ENCODE measurements at regions not wholly inside any gene's neighbourhood (a gene's known extent, or its start where the extent isn't known, plus 50 kb on each side); places are given as distances from the start of the nearest gene placed in this dataset.
A peak's percentile ranks its signal among the peaks of the same experiment; 100 is the strongest.

GRCh38 chr3:194279101-194279500, 72.0 kb downstream of the CPN2 start:
- Mint-ChIP-seq H3K4me1 (peaks cover 31 to 37% of the 10 kb centered on the region in 2 experiments), H3K9me3 (peaks cover 10 to 15% of the 10 kb centered on the region in 2 experiments), H3K27me3 (ENCODE audit: low read depth) (peaks cover 29% of the 10 kb centered on the region), H3K27ac (no peak overlapping the region), H3K36me3 (ENCODE audit: insufficient read depth in 1 of 3, low read depth in 3 of 3) (peaks cover 3 to 18% (median 8%) of the 10 kb centered on the region in 3 experiments), H3K4me3 (no peak overlapping the region)
- no peak overlapping the region for H3K4me2 ChIP-seq (ENCODE audit: insufficient read depth, insufficient read length, low read length)
- no peaks in the 10 kb centered on the region for H4K20me1 ChIP-seq (ENCODE audit: control insufficient read depth, insufficient read depth, insufficient read length)
- H3K9ac ChIP-seq (ENCODE audit: extremely low read depth, insufficient read length, low read length): no peak overlapping the region
- no peak overlapping the region for H3K4ac ChIP-seq (ENCODE audit: low read depth, low read length)
- no peak overlapping the region for H3K27ac ChIP-seq (ENCODE audit: insufficient read length, low read depth, low read length)
- TF ChIP-seq CTCF (conservative IDR thresholded peaks at IDR 0.05): no peak
- H3K23me2 ChIP-seq (ENCODE audit: insufficient read length, low read depth, low read length, poor library complexity, severe bottlenecking): no peaks in the 10 kb centered on the region
- no peak overlapping the region for H2BK20ac ChIP-seq (ENCODE audit: low read depth, low read length, poor library complexity, severe bottlenecking)
- H3K9me3 ChIP-seq (ENCODE audit: control insufficient read depth, low read depth, low read length): no peaks in the 10 kb centered on the region
- H2BK12ac ChIP-seq (ENCODE audit: insufficient read length, low read depth, low read length): no peak overlapping the region
- WGBS (ENCODE audit: extremely low coverage, insufficient read length, low lambda C conversion rate): no CpG with 5 or more reads among the region's 9 CpGs
- no peaks in the 10 kb centered on the region for H3K79me1 ChIP-seq (ENCODE audit: insufficient read depth, low read depth, low read length, poor library complexity, severe bottlenecking)
- H3K14ac ChIP-seq (ENCODE audit: insufficient read depth, low read length): no peak overlapping the region
- no peaks in the 10 kb centered on the region for H3K79me2 ChIP-seq (ENCODE audit: insufficient read depth, low read length)
- no peak overlapping the region for H3K18ac ChIP-seq (ENCODE audit: insufficient read length, low read depth, low read length)
- no peaks in the 10 kb centered on the region for H3K4me1 ChIP-seq (ENCODE audit: insufficient read depth, low read length)
- H3K23ac ChIP-seq (ENCODE audit: insufficient read length, low read depth, low read length): no peak overlapping the region
- no peak overlapping the region for H4K8ac ChIP-seq (replicated peaks; ENCODE audit: insufficient read length, low read depth, low read length)
- no peak overlapping the region for H2BK120ac ChIP-seq (ENCODE audit: low read depth, low read length, poor library complexity, severe bottlenecking)
- no peak overlapping the region for H2BK5ac ChIP-seq (ENCODE audit: insufficient read length, low read length)
- no peak overlapping the region for H2BK15ac ChIP-seq (ENCODE audit: low read depth, low read length)
- H2AK5ac ChIP-seq (ENCODE audit: insufficient read length, low read length): no peak overlapping the region
- no peak overlapping the region for H4K91ac ChIP-seq (ENCODE audit: insufficient read length, low read depth, low read length)
- no peak overlapping the region for H3T11ph ChIP-seq (ENCODE audit: low read length)
- DNase-seq: peak; percentile 12
- H3K56ac ChIP-seq (ENCODE audit: insufficient read length, low read depth, low read length): no peak overlapping the region
- no peak overlapping the region for H4K5ac ChIP-seq (ENCODE audit: insufficient read length, low read depth, low read length)
- no peaks in the 10 kb centered on the region for H3K27me3 ChIP-seq (ENCODE audit: insufficient read depth, low read length)
- no peak overlapping the region for H2AFZ ChIP-seq (ENCODE audit: low read length)

All from H9 (cell line).